ENCODE measurements at regions not wholly inside any gene's neighbourhood (a gene's known extent, or its start where the extent isn't known, plus 50 kb on each side); places are given as distances from the start of the nearest gene placed in this dataset.

- no peak overlapping the region for H3K4me2 ChIP-seq (ENCODE audit: insufficient read depth, low read length)
- no TSS peak for BruUV-seq (replicated peaks)
- no peak overlapping the region for H3K27ac ChIP-seq (ENCODE audit: extremely low read depth, low read depth, low read length)
- no peaks in the 10 kb centered on the region for H3K9me3 ChIP-seq (replicated peaks; ENCODE audit: control insufficient read depth, insufficient read depth, low read depth, low read length)
- DNase-seq (ENCODE audit: extremely low read depth in 1 of 4, low spot score in 3 of 4) (no peak), FAIRE-seq (no peak), ATAC-seq (no peak)
- 0% methylated on average over 2 of the region's 2 CpGs for WGBS (ENCODE audit: insufficient coverage, low coverage, missing lambda C conversion rate)
- no peak overlapping the region for H2AFZ ChIP-seq (ENCODE audit: low read depth, low read length)
- H4K20me1 ChIP-seq (replicated peaks; ENCODE audit: control insufficient read depth, insufficient read depth, low read length) = no peaks in the 10 kb centered on the region
- POLR2A ChIA-PET = no interaction called here
- H3K79me2 ChIP-seq (ENCODE audit: control insufficient read depth, insufficient read depth, low read length) = no peaks in the 10 kb centered on the region
- H3K4me3 ChIP-seq = no peak overlapping the region
- H3K9me1 ChIP-seq (ENCODE audit: control insufficient read depth, insufficient read depth, low read length) = no peaks in the 10 kb centered on the region
- intact Hi-C loops (cut with micrococcal nuclease) = no loop called here
- H3K36me3 ChIP-seq (ENCODE audit: control insufficient read depth, insufficient read depth, low read length) = no peaks in the 10 kb centered on the region
- CTCF ChIA-PET (ENCODE audit: low intra/inter-chr PET ratio) = no interaction called here
- H3K4me1 ChIP-seq (replicated peaks in 1 of 2; ENCODE audit: control insufficient read depth in 2 of 2, insufficient read depth in 2 of 2, low read length in 2 of 2) = no peaks in the 10 kb centered on the region
- no peak for TF ChIP-seq ZNF175 (CRISPR knock-in tag; IDR thresholded peaks at IDR 0.05; ENCODE audit: low read depth)
- no peak for TF ChIP-seq ZNF785 (CRISPR knock-in tag; IDR thresholded peaks at IDR 0.05)
- no peak for TF ChIP-seq POLR2G (IDR thresholded peaks at IDR 0.05; ENCODE audit: low read depth, low read length)
- TF ChIP-seq ZNF398 (CRISPR knock-in tag; IDR thresholded peaks at IDR 0.05) = no peak
- no peak for TF ChIP-seq FOXO4 (CRISPR knock-in tag; IDR thresholded peaks at IDR 0.05)
- TF ChIP-seq POLR2H (tag; IDR thresholded peaks at IDR 0.05; ENCODE audit: low read depth) = no peak
- no peak overlapping the region for H3K9ac ChIP-seq (ENCODE audit: insufficient read depth in 1 of 2, low read depth in 2 of 2, low read length in 2 of 2)
- H3K27me3 ChIP-seq (ENCODE audit: control insufficient read depth in 2 of 2, insufficient read depth in 2 of 2, low read length in 2 of 2) = no peaks in the 10 kb centered on the region
- in situ Hi-C loops (cut with MboI) = no loop called here
These were observed 321.3 kb upstream of the LMO3 start for GRCh38 chr12:16927259-16927658.

Measured in K562 (cell line).